ENCODE measurements at regions not wholly inside any gene's neighbourhood (a gene's known extent, or its start where the extent isn't known, plus 50 kb on each side); places are given as distances from the start of the nearest gene placed in this dataset.
"Not testable (repeated sequence)": the region's sequence is repeated elsewhere in the genome, so short reads cannot be mapped to it uniquely, and the experiment has no call there.

GRCh38 chr14:82755923-82756322 lies 1222.3 kb upstream of the SEL1L start:
- no peak for DNase-seq

GRCh38 chr14:82757776-82758175 lies 1224.1 kb upstream of the SEL1L start:
- DNase-seq = no peak

GRCh38 chr14:82759656-82760055 lies 1226.0 kb upstream of the SEL1L start:
- DNase-seq = no peak

- no peak for DNase-seq
Observed at GRCh38 chr14:82766123-82766522, 1232.5 kb upstream of the SEL1L start.

- no peak for DNase-seq
Observed at GRCh38 chr14:82766996-82767395, 1233.3 kb upstream of the SEL1L start.

GRCh38 chr14:82776958-82777357 lies 1243.3 kb upstream of the SEL1L start:
- DNase-seq = no peak

GRCh38 chr14:82778008-82778590 lies 1244.4 kb upstream of the SEL1L start:
- DNase-seq = no peak

- DNase-seq = no peak
Observed at GRCh38 chr14:82778601-82779000, 1244.9 kb upstream of the SEL1L start.

- DNase-seq = no peak
Observed at GRCh38 chr14:82779301-82779700, 1245.6 kb upstream of the SEL1L start.

GRCh38 chr14:82785756-82786482 lies 1252.3 kb upstream of the SEL1L start:
- no peak for DNase-seq

GRCh38 chr14:82786483-82786880 lies 1252.8 kb upstream of the SEL1L start:
- no peak for DNase-seq

- no peak for DNase-seq
Observed at GRCh38 chr14:82796086-82796485, 1262.4 kb upstream of the SEL1L start.

- no peak for DNase-seq
Observed at GRCh38 chr14:82798276-82798675, 1264.6 kb upstream of the SEL1L start.

GRCh38 chr14:82805892-82806825 lies 1272.5 kb upstream of the SEL1L start:
- no peak for DNase-seq

GRCh38 chr14:82811246-82811645 lies 1277.6 kb upstream of the SEL1L start:
- DNase-seq = no peak

GRCh38 chr14:82814339-82814738 lies 1280.7 kb upstream of the SEL1L start:
- DNase-seq = not testable (repeated sequence)

GRCh38 chr14:82830596-82830995 lies 1296.9 kb upstream of the SEL1L start:
- no peak for DNase-seq

- no peak for DNase-seq
Observed at GRCh38 chr14:82836256-82836950, 1302.8 kb upstream of the SEL1L start.

GRCh38 chr14:82837611-82838140 lies 1304.0 kb upstream of the SEL1L start:
- DNase-seq = no peak

GRCh38 chr14:82850576-82850975 lies 1316.9 kb upstream of the SEL1L start:
- DNase-seq = no peak

GRCh38 chr14:82854131-82854530 lies 1320.5 kb upstream of the SEL1L start:
- no peak for DNase-seq

- no peak for DNase-seq
Observed at GRCh38 chr14:82854901-82855300, 1321.2 kb upstream of the SEL1L start.

Measured in suppressor macrophage (primary cell).